ENCODE measurements at regions not wholly inside any gene's neighbourhood (a gene's known extent, or its start where the extent isn't known, plus 50 kb on each side); places are given as distances from the start of the nearest gene placed in this dataset.

- Histone ChIP-seq H3K9me3 (no peaks in the 10 kb centered on the region), H3K36me3 (no peaks in the 10 kb centered on the region), H3K27me3 (no peaks in the 10 kb centered on the region), H3K4me3 (ENCODE audit: low read depth, low read length) (no peak overlapping the region), H3K4me1 (no peaks in the 10 kb centered on the region)
- no peak for TF ChIP-seq CTCF (IDR thresholded peaks at IDR 0.05; ENCODE audit: low read depth, low read length)
- no peak for DNase-seq
Observed at GRCh38 chr4:177163532-177163931, 146.1 kb upstream of the NEIL3 start.

GRCh38 chr4:177171588-177171987 lies 138.1 kb upstream of the NEIL3 start:
- Histone ChIP-seq H3K4me1 (no peaks in the 10 kb centered on the region), H3K27me3 (no peaks in the 10 kb centered on the region), H3K9me3 (no peaks in the 10 kb centered on the region), H3K4me3 (ENCODE audit: low read depth, low read length) (no peak overlapping the region), H3K36me3 (no peaks in the 10 kb centered on the region)
- no peak for DNase-seq
- TF ChIP-seq CTCF (IDR thresholded peaks at IDR 0.05; ENCODE audit: low read depth, low read length), result no peak

- Histone ChIP-seq H3K9me3 (no peaks in the 10 kb centered on the region), H3K27me3 (no peaks in the 10 kb centered on the region), H3K4me3 (ENCODE audit: low read depth, low read length) (no peak overlapping the region), H3K4me1 (no peaks in the 10 kb centered on the region), H3K36me3 (no peaks in the 10 kb centered on the region)
- no peak for TF ChIP-seq CTCF (IDR thresholded peaks at IDR 0.05; ENCODE audit: low read depth, low read length)
- no peak for DNase-seq
Observed at GRCh38 chr4:177175473-177175872, 134.2 kb upstream of the NEIL3 start.

GRCh38 chr4:177177541-177178081 lies 132.1 kb upstream of the NEIL3 start:
- H3K9me3 ChIP-seq, result no peaks in the 10 kb centered on the region
- no peaks in the 10 kb centered on the region for H3K36me3 ChIP-seq
- H3K4me1 ChIP-seq, result no peaks in the 10 kb centered on the region
- TF ChIP-seq CTCF (IDR thresholded peaks at IDR 0.05; ENCODE audit: low read depth, low read length), result no peak
- no peak overlapping the region for H3K4me3 ChIP-seq (ENCODE audit: low read depth, low read length)
- DNase-seq, result no peak
- no peaks in the 10 kb centered on the region for H3K27me3 ChIP-seq

- no peak for DNase-seq
Observed at GRCh38 chr4:177178246-177178645, 131.4 kb upstream of the NEIL3 start.

GRCh38 chr4:177182166-177182565 lies 127.5 kb upstream of the NEIL3 start:
- DNase-seq, result no peak
- H3K9me3 ChIP-seq, result no peaks in the 10 kb centered on the region; the same call in 1 of the 2 replicates
- no peak for TF ChIP-seq CTCF (IDR thresholded peaks at IDR 0.05; ENCODE audit: low read depth, low read length)

More at GRCh38 chr4:177178246-177178645, 131.4 kb upstream of the NEIL3 start:
- no peak for TF ChIP-seq CTCF (IDR thresholded peaks at IDR 0.05; ENCODE audit: low read depth, low read length)
- no peak overlapping the region for H3K4me3 ChIP-seq (ENCODE audit: low read depth, low read length)
- H3K4me1 ChIP-seq, result no peaks in the 10 kb centered on the region
- no peaks in the 10 kb centered on the region for H3K27me3 ChIP-seq
- H3K9me3 ChIP-seq, result no peaks in the 10 kb centered on the region
- H3K36me3 ChIP-seq, result no peaks in the 10 kb centered on the region

More at GRCh38 chr4:177182166-177182565, 127.5 kb upstream of the NEIL3 start:
- no peak overlapping the region for H3K4me3 ChIP-seq (ENCODE audit: low read depth, low read length)
- no peaks in the 10 kb centered on the region for H3K36me3 ChIP-seq
- H3K4me1 ChIP-seq, result no peaks in the 10 kb centered on the region
- no peaks in the 10 kb centered on the region for H3K27me3 ChIP-seq
